ENCODE measurements at regions not wholly inside any gene's neighbourhood (a gene's known extent, or its start where the extent isn't known, plus 50 kb on each side); places are given as distances from the start of the nearest gene placed in this dataset.

- no peak for DNase-seq
- H3K27ac ChIP-seq (ENCODE audit: insufficient read depth, low read length, poor library complexity, severe bottlenecking): no peak overlapping the region
- H3K9me3 ChIP-seq (ENCODE audit: control insufficient read depth, low read length): no peaks in the 10 kb centered on the region
- H3K27me3 ChIP-seq (replicated peaks; ENCODE audit: control insufficient read depth, insufficient read depth, low read length, poor library complexity, severe bottlenecking): no peaks in the 10 kb centered on the region
- H3K4me3 ChIP-seq (ENCODE audit: insufficient read depth, low read depth, low read length, poor library complexity, severe bottlenecking): no peak overlapping the region
- H3K36me3 ChIP-seq (ENCODE audit: control insufficient read depth, insufficient read depth, low read length): no peaks in the 10 kb centered on the region
- H3K4me1 ChIP-seq (ENCODE audit: control insufficient read depth, insufficient read depth, low read length, poor library complexity, severe bottlenecking): no peaks in the 10 kb centered on the region
Observed at GRCh38 chr5:165620394-165620793, 2115.0 kb downstream of the MAT2B start.

GRCh38 chr5:165622864-165623536, 2117.6 kb downstream of the MAT2B start:
- no peaks in the 10 kb centered on the region for H3K9me3 ChIP-seq (ENCODE audit: control insufficient read depth, low read length)
- no peak overlapping the region for H3K4me3 ChIP-seq (ENCODE audit: insufficient read depth, low read depth, low read length, poor library complexity, severe bottlenecking)
- H3K27me3 ChIP-seq (replicated peaks; ENCODE audit: control insufficient read depth, insufficient read depth, low read length, poor library complexity, severe bottlenecking): no peaks in the 10 kb centered on the region
- H3K4me1 ChIP-seq (ENCODE audit: control insufficient read depth, insufficient read depth, low read length, poor library complexity, severe bottlenecking): no peaks in the 10 kb centered on the region
- no peak overlapping the region for H3K27ac ChIP-seq (ENCODE audit: insufficient read depth, low read length, poor library complexity, severe bottlenecking)
- H3K36me3 ChIP-seq (ENCODE audit: control insufficient read depth, insufficient read depth, low read length): no peaks in the 10 kb centered on the region
- no peak for DNase-seq

DNA sequence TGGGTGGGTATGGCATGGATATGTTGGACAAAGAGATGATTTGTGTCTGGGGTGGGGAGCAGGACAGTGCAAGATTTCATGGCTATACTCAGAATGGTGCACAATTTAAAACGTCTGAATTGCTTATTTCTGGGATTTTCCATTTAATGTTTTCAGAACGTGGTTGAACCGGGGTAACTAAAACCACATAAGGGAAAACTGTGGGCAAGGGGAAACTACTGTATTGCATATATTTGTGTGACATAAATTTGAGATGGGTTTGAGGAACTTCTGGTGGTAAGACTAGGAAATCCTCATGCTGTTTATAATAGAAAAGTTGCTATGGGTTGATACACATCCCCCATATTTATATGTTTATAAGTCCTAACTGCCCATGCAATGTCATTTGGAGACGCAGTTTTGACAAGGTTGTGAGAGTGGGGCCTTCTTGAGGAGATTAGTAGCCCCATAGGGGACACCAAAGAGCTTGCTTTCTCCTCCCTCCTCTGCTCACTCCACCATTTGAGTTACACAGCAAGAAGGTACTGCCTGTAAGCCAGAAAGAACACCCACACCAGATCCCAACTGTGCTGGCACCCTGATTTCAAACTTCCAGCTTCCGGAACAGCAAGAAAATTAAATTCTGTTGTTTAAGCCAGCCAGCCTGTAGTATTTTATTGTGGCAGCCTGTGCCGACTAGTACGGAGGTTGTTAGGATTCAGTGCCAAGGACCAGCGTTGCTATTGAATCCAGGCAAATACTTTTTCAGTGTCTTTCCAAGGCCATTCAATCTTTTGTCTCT, 2118.9 kb downstream of the MAT2B start:
- Histone ChIP-seq H3K4me1 (ENCODE audit: control insufficient read depth, insufficient read depth, low read length, poor library complexity, severe bottlenecking) (no peaks in the 10 kb centered on the region), H3K9me3 (ENCODE audit: control insufficient read depth, low read length) (no peaks in the 10 kb centered on the region), H3K27me3 (replicated peaks; ENCODE audit: control insufficient read depth, insufficient read depth, low read length, poor library complexity, severe bottlenecking) (no peaks in the 10 kb centered on the region), H3K36me3 (ENCODE audit: control insufficient read depth, insufficient read depth, low read length) (no peaks in the 10 kb centered on the region), H3K4me3 (ENCODE audit: insufficient read depth, low read depth, low read length, poor library complexity, severe bottlenecking) (no peak overlapping the region), H3K27ac (ENCODE audit: insufficient read depth, low read length, poor library complexity, severe bottlenecking) (no peak overlapping the region)
- no peak for DNase-seq

GRCh38 chr5:165626161-165626560, 2120.7 kb downstream of the MAT2B start:
- Histone ChIP-seq H3K36me3 (ENCODE audit: control insufficient read depth, insufficient read depth, low read length) (no peaks in the 10 kb centered on the region), H3K4me1 (ENCODE audit: control insufficient read depth, insufficient read depth, low read length, poor library complexity, severe bottlenecking) (no peaks in the 10 kb centered on the region), H3K9me3 (ENCODE audit: control insufficient read depth, low read length) (no peaks in the 10 kb centered on the region), H3K27ac (ENCODE audit: insufficient read depth, low read length, poor library complexity, severe bottlenecking) (no peak overlapping the region), H3K27me3 (replicated peaks; ENCODE audit: control insufficient read depth, insufficient read depth, low read length, poor library complexity, severe bottlenecking) (no peaks in the 10 kb centered on the region), H3K4me3 (ENCODE audit: insufficient read depth, low read depth, low read length, poor library complexity, severe bottlenecking) (no peak overlapping the region)
- DNase-seq: no peak

DNA sequence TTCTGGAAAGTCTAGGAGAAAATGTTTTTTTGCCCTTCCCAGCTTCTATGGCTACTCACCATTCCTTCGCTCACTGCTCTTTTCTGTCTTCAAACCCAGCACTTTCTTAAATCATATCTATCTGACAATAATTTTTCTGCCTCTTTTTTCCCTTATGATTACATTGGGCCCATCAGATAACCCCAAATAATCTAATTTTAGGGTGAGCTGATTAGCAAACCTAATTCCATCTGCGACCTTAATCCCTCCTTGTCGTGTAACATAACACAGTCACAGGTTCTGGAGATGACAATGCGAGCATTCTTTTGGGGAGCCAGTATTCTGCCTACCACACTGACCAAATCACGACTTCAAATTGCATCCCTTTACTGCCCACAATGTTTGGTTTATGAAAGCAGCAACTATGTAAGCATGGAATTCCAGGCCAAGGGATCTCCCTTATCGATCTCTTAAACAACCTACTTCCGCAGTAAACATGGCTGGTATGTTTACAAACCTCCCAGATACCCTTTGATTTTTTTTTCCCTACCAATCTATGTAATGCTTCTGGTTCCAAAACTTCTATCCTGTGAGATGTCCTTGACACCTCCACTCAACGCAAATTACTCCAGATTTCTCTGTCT, 2122.2 kb downstream of the MAT2B start:
- no peak for DNase-seq
- H3K27me3 ChIP-seq (replicated peaks; ENCODE audit: control insufficient read depth, insufficient read depth, low read length, poor library complexity, severe bottlenecking): no peaks in the 10 kb centered on the region
- no peaks in the 10 kb centered on the region for H3K36me3 ChIP-seq (ENCODE audit: control insufficient read depth, insufficient read depth, low read length)
- no peak overlapping the region for H3K4me3 ChIP-seq (ENCODE audit: insufficient read depth, low read depth, low read length, poor library complexity, severe bottlenecking)
- no peaks in the 10 kb centered on the region for H3K4me1 ChIP-seq (ENCODE audit: control insufficient read depth, insufficient read depth, low read length, poor library complexity, severe bottlenecking)
- H3K9me3 ChIP-seq (ENCODE audit: control insufficient read depth, low read length): no peaks in the 10 kb centered on the region
- H3K27ac ChIP-seq (ENCODE audit: insufficient read depth, low read length, poor library complexity, severe bottlenecking): no peak overlapping the region

DNA sequence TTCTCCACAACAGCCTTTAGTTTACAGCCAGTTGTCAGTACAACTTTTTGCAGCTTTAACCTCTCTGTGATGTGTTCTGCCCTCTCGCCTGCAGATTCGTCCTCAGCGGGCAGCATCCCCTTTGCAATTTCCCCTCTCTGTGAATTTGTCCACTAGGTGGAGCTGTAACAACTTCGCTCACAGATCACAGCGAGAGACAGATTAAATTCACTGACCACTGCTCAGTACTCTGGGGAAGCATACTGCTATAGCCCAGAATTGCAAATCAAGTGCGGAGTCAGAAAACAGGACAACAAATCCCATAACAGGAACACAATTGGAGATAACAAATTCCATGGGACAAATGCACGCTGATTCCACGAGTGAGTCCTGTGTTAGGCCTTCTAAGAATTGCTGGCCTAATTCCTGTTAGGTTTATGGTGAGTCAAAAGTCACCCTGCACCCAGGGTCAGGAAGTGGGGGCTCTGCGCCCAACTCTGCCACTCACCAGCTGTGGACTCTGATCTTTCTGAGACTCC, 2124.9 kb downstream of the MAT2B start:
- H3K4me1 ChIP-seq (ENCODE audit: control insufficient read depth, insufficient read depth, low read length, poor library complexity, severe bottlenecking): no peaks in the 10 kb centered on the region
- no peaks in the 10 kb centered on the region for H3K9me3 ChIP-seq (ENCODE audit: control insufficient read depth, low read length)
- H3K27ac ChIP-seq (ENCODE audit: insufficient read depth, low read length, poor library complexity, severe bottlenecking): no peak overlapping the region
- H3K36me3 ChIP-seq (ENCODE audit: control insufficient read depth, insufficient read depth, low read length): no peaks in the 10 kb centered on the region
- no peaks in the 10 kb centered on the region for H3K27me3 ChIP-seq (replicated peaks; ENCODE audit: control insufficient read depth, insufficient read depth, low read length, poor library complexity, severe bottlenecking)
- DNase-seq: no peak
- H3K4me3 ChIP-seq (ENCODE audit: insufficient read depth, low read depth, low read length, poor library complexity, severe bottlenecking): no peak overlapping the region

- H3K9me3 ChIP-seq (ENCODE audit: control insufficient read depth, low read length): no peaks in the 10 kb centered on the region
- no peak overlapping the region for H3K27ac ChIP-seq (ENCODE audit: insufficient read depth, low read length, poor library complexity, severe bottlenecking)
- no peaks in the 10 kb centered on the region for H3K36me3 ChIP-seq (ENCODE audit: control insufficient read depth, insufficient read depth, low read length)
- H3K4me1 ChIP-seq (ENCODE audit: control insufficient read depth, insufficient read depth, low read length, poor library complexity, severe bottlenecking): no peaks in the 10 kb centered on the region
- no peak overlapping the region for H3K4me3 ChIP-seq (ENCODE audit: insufficient read depth, low read depth, low read length, poor library complexity, severe bottlenecking)
- no peak for DNase-seq
- H3K27me3 ChIP-seq (replicated peaks; ENCODE audit: control insufficient read depth, insufficient read depth, low read length, poor library complexity, severe bottlenecking): no peaks in the 10 kb centered on the region
Observed at GRCh38 chr5:165631235-165631634, 2125.8 kb downstream of the MAT2B start.

DNA sequence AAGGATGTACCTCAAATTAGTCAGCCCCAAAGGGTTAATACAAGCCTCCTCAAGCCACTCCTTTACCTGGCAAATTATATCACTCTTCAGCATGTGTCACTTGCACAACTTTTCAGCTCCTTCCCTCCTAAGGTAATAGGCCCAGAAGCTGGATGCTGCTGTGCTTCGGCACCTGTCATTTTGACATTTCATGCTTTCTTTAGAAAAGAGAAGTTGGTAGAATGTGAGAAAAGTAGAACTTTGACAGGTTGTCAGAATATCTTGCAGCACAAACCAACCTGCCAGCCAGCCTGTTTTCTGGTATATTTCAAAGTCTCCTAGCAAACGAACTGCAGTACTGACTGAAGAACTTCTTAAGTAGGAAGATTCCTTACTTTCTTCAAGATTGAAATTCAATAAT, 2136.9 kb downstream of the MAT2B start:
- Histone ChIP-seq H3K4me1 (ENCODE audit: control insufficient read depth, insufficient read depth, low read length, poor library complexity, severe bottlenecking) (no peaks in the 10 kb centered on the region), H3K4me3 (ENCODE audit: insufficient read depth, low read depth, low read length, poor library complexity, severe bottlenecking) (no peak overlapping the region), H3K36me3 (ENCODE audit: control insufficient read depth, insufficient read depth, low read length) (no peaks in the 10 kb centered on the region), H3K27ac (ENCODE audit: insufficient read depth, low read length, poor library complexity, severe bottlenecking) (no peak overlapping the region), H3K9me3 (ENCODE audit: control insufficient read depth, low read length) (no peaks in the 10 kb centered on the region), H3K27me3 (replicated peaks; ENCODE audit: control insufficient read depth, insufficient read depth, low read length, poor library complexity, severe bottlenecking) (no peaks in the 10 kb centered on the region)
- no peak for DNase-seq

- no peaks in the 10 kb centered on the region for H3K36me3 ChIP-seq (ENCODE audit: control insufficient read depth, insufficient read depth, low read length)
- no peak overlapping the region for H3K4me3 ChIP-seq (ENCODE audit: insufficient read depth, low read depth, low read length, poor library complexity, severe bottlenecking)
- H3K4me1 ChIP-seq (ENCODE audit: control insufficient read depth, insufficient read depth, low read length, poor library complexity, severe bottlenecking): no peaks in the 10 kb centered on the region
- no peaks in the 10 kb centered on the region for H3K9me3 ChIP-seq (ENCODE audit: control insufficient read depth, low read length)
- H3K27ac ChIP-seq (ENCODE audit: insufficient read depth, low read length, poor library complexity, severe bottlenecking): no peak overlapping the region
- DNase-seq: no peak
- H3K27me3 ChIP-seq (replicated peaks; ENCODE audit: control insufficient read depth, insufficient read depth, low read length, poor library complexity, severe bottlenecking): no peaks in the 10 kb centered on the region
Observed at GRCh38 chr5:165665735-165666400, 2160.4 kb downstream of the MAT2B start.

Measured in effector memory CD4-positive, alpha-beta T cell (primary cell).